Breast epithelium (tissue), 4 donors: ENCODE measurements at regions not wholly inside any gene's neighbourhood (a gene's known extent, or its start where the extent isn't known, plus 50 kb on each side); places are given as distances from the start of the nearest gene placed in this dataset.

Experiments
- DNase-seq, 2 donors: peaks; one replicate each; pipeline ENCODE4 v3.0.0-alpha.2; 2019; ENCODE audit warnings: low spot score in 2 of 2
- H3K27ac ChIP-seq, 2 donors: fragments of 200-600 bp; sonication (generic) in 1 of 2; one replicate each; pipeline ENCODE4 v1.5.1; 2016 to 2019; ENCODE audit warnings: mild to moderate bottlenecking in 1 of 2
- H3K27me3 ChIP-seq, 2 donors: fragments of 200-600 bp; sonication (generic) in 1 of 2; one replicate each; pipeline versions ENCODE4 v1.5.1 to v1.6.0; 2017 to 2019; ENCODE audit warnings: control low read depth in 1 of 2, mild to moderate bottlenecking in 1 of 2
- H3K36me3 ChIP-seq: fragments of 200-600 bp; one replicate; pipeline ENCODE4 v1.5.1; 2019
- H3K4me1 ChIP-seq, 2 donors: fragments of 200-600 bp; sonication (generic); one replicate each; pipeline ENCODE4 v1.5.1; 2016 to 2019; ENCODE audit warnings: control low read depth in 1 of 2
- H3K4me3 ChIP-seq, 3 donors: fragments of 200-600 bp; sonication (generic); 1 replicate in 2 of 3; 2 replicates in 1 of 3; pipeline ENCODE4 v1.5.1; 2016 to 2019; ENCODE audit warnings: mild to moderate bottlenecking in 3 of 3, moderate library complexity in 2 of 3
- H3K9me3 ChIP-seq, 2 donors: fragments of 200-600 bp; sonication (generic) in 1 of 2; one replicate each; pipeline ENCODE4 v1.5.1; 2016 to 2019; ENCODE audit warnings: control low read depth in 1 of 2
- CTCF ChIP-seq, 3 donors: fragments of 450-650 bp; IDR thresholded peaks; one replicate each; pipeline ENCODE4 v1.5.1; 2016 to 2017; ENCODE audit warnings: antibody characterized with exemption in 3 of 3, mild to moderate bottlenecking in 3 of 3, moderate library complexity in 3 of 3
- POLR2A ChIP-seq: fragments of 450-650 bp; IDR thresholded peaks from one replicate; pipeline ENCODE4 v1.6.1; 2016; ENCODE audit warnings: antibody characterized with exemption, mild to moderate bottlenecking, moderate library complexity
- POLR2AphosphoS5 ChIP-seq, 3 donors: sonication (generic); formaldehyde crosslinking; IDR thresholded peaks; one replicate each; pipeline ENCODE4 v1.6.1; 2017; ENCODE audit warnings: antibody characterized with exemption in 3 of 3
- intact Hi-C: fragments of 100-400 bp; cut with DNase I; formaldehyde crosslinking; loops from one replicate; pipeline ENCODE4 v1.15.1; 2023; ENCODE audit warnings: low total_unique reads

- DNase-seq, result no peak
Observed at GRCh38 chr1:118244194-118244593, 59.2 kb upstream of the SPAG17 start.

GRCh38 chr1:118243269-118243668, 58.2 kb upstream of the SPAG17 start:
- Histone ChIP-seq H3K4me1 (no peaks in the 10 kb centered on the region), H3K9me3 (peaks cover 5 to 16% of the 10 kb centered on the region in 2 donors), H3K36me3 (no peaks in the 10 kb centered on the region), H3K27me3 (no peaks in the 10 kb centered on the region), H3K27ac (no peak overlapping the region), H3K4me3 (no peak overlapping the region)
- no peak for DNase-seq
- intact Hi-C loops, result loop anchor here (5.0 kb wide), 1 partner anchor 984 kb away; no protein-coding TSS in a partner anchor
- TF ChIP-seq POLR2AphosphoS5 (IDR thresholded peaks at IDR 0.05) (no peak), CTCF (IDR thresholded peaks at IDR 0.05) (no peak), POLR2A (no peak)

More at GRCh38 chr1:118244194-118244593, 59.2 kb upstream of the SPAG17 start:
- Histone ChIP-seq H3K36me3 (no peaks in the 10 kb centered on the region), H3K27ac (no peak overlapping the region), H3K4me1 (no peaks in the 10 kb centered on the region), H3K9me3 (peaks cover under 1 to 7% of the 10 kb centered on the region in 2 donors), H3K4me3 (no peak overlapping the region), H3K27me3 (no peaks in the 10 kb centered on the region)
- TF ChIP-seq POLR2AphosphoS5 (IDR thresholded peaks at IDR 0.05), result no peak
- no peak for TF ChIP-seq CTCF (IDR thresholded peaks at IDR 0.05)
- TF ChIP-seq POLR2A, result no peak
- intact Hi-C loops, result loop anchor here (5.0 kb wide), 1 partner anchor 983 kb away; no protein-coding TSS in a partner anchor
